Frontal cortex (tissue), 4 donors: ENCODE measurements at regions not wholly inside any gene's neighbourhood (a gene's known extent, or its start where the extent isn't known, plus 50 kb on each side); places are given as distances from the start of the nearest gene placed in this dataset. TPM values are rescaled to one million over a fixed set of nuclear protein-coding genes. Genes with fewer than 3 reads are reported as not detected.
"Not testable (repeated sequence)": the region's sequence is repeated elsewhere in the genome, so short reads cannot be mapped to it uniquely, and the experiment has no call there.

Source experiments
- DNase-seq, 2 donors: peaks; one replicate each; pipeline ENCODE4 v3.0.0; 2012; ENCODE audit warnings: low spot score in 2 of 2
- FAIRE-seq: peaks from 2 replicates; lab custom pipeline; 2012; peaks lifted over from hg19 to GRCh38; lab: Jason Lieb, UNC
- small RNA-seq: library from RNA; depleted of rRNA; stranded (forward); fragments of <200 nt; gene quantifications from one replicate; pipeline ENCODE3, GENCODE V24; 2014
- donor health status: control.
- donor health status: control.
- donor health status: control.

- FAIRE-seq: no peak
- no peak for DNase-seq
These were observed 63.0 kb upstream of the TOP1 start for GRCh38 chr20:40965671-40966070.

GRCh38 chr20:40966103-40966502, 62.5 kb upstream of the TOP1 start:
- DNase-seq (no peak), FAIRE-seq (no peak)

- no peak for FAIRE-seq
These were observed 62.0 kb upstream of the TOP1 start for GRCh38 chr20:40966516-40967185.

DNA sequence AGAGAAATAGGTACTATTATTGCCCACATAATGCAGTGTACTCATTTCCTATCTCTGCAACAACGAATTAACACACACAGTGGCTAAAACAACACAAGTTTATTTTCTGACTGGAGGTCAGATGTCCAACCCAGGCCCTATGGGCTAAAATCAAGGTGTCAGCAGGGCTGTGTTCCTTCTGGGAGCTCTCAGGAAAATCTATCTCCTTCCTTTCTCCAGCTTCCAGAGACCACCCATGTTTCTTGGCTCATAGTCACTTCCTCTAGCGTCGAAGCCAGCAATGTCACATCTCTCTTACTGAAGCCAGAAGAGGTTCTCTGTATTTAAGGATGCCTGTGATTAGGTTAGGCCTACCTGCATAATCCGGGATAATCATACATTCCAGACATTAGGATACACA, 60.9 kb upstream of the TOP1 start:
- FAIRE-seq: no peak

More at GRCh38 chr20:40966516-40967185, 62.0 kb upstream of the TOP1 start:
- DNase-seq: no peak

DNA sequence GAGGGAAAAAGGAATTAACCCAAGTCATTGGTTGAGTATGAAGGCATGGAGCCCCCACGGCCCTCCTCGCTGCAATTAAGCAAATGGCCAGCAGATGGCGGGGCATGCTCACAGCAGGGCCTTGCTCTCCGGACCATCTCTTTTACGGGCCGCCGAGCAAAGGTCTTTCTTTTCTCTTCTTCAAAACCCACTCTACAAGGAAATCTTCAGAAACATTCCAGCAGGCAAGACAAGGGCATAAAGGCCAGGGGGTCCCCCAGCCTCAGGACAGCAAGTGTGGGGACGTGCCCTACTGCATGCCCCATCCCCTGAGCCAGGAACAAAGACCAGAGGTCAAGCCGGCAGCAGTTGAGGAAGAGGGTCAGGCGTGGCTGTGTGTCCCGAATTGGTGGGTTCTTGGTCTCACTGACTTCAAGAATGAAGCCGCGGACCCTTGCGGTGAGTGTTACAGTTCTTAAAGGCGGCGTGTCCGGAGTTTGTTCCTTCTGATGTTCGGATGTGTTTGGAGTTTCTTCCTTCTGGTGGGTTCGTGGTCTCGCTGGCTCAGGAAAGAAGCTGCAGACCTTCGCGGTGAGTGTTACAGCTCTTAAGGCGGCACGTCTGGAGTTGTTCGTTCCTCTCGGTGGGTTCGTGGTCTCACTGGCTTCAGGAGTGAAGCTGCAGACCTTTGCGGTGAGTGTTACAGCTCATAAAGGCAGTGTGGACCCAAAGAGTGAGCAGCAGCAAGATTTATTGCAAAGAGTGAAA, 59.6 kb upstream of the TOP1 start:
- not testable (repeated sequence) for FAIRE-seq
- DNase-seq: peak; percentile 43 to 72

More for the DNA sequence above, 60.9 kb upstream of the TOP1 start:
- no peak for DNase-seq

GRCh38 chr20:40970218-40970617, 58.4 kb upstream of the TOP1 start:
- DNase-seq (no peak), FAIRE-seq (no peak)

DNA sequence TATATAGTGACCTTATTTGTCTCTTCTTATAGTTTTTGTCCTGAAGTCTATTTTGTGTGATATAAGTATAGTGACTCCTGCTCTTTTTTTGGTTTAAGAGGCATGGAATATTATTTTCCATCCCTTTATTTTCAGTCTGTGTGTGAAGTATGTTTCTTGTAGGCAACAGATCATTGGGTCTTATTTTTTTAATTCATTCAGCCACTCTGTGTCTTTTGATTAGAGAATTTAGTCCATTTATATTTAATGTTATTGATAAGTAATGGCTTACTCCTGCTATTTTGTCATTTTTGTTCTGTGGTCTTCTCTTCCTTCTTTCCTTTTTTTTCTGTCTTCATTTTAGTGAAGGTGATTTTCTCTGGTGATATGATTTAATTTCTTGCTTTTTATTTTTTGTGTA, 51.4 kb upstream of the TOP1 start:
- no peak for FAIRE-seq
- DNase-seq: no peak

DNA sequence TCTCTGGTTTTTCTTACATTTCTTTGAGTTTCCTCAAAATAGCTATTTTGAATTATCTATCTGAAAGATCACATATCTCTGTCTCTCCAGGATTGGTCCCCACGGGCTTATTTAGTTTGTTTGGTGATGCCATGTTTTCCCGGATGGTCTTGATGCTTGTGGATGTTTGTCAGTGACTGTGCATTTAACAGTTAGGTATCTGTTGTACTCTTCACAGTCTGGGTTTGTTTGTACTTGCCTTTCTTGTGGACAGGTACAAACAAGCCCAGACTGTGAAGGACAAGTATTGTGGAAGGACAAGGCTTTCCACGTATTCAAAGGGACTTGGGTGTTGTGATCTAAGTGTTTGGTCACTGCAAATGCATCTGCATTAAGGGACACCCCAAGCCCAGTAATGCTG, 49.9 kb upstream of the TOP1 start:
- no peak for DNase-seq
- no peak for FAIRE-seq

Small RNA genes in the stretch of these regions (small RNA-seq; reads per million reads assigned to genes)
- not detected for gene RNA5SP484
